K562 (cell line): ENCODE measurements at regions not wholly inside any gene's neighbourhood (a gene's known extent, or its start where the extent isn't known, plus 50 kb on each side); places are given as distances from the start of the nearest gene placed in this dataset.

Experiments used
- HMGN3 ChIP-seq: IDR thresholded peaks from 2 replicates; pipeline ENCODE4 v1.6.1; 2011; ENCODE audit warnings: borderline replicate concordance, low read depth, mild to moderate bottlenecking, mixed read lengths, low read length; ENCODE audit not compliant: insufficient read length; ENCODE audit errors: extremely low read depth
- MBD2 ChIP-seq: sonication (generic); IDR thresholded peaks from 2 replicates; pipeline ENCODE4 v1.6.1; 2016; ENCODE audit warnings: low read depth, borderline replicate concordance
- TF ChIP-seq, protein P1 (sequence below): sonication (generic); formaldehyde crosslinking; IDR thresholded peaks from 2 replicates; pipeline ENCODE4 v1.8.1; 2023; ENCODE audit warnings: mild to moderate bottlenecking, missing genetic modification reagents
- TF ChIP-seq, protein P2 (sequence below): sonication (generic); formaldehyde crosslinking; IDR thresholded peaks from 2 replicates; pipeline ENCODE4 v1.8.0; 2023; ENCODE audit warnings: missing genetic modification reagents, mild to moderate bottlenecking, borderline replicate concordance

DNA sequence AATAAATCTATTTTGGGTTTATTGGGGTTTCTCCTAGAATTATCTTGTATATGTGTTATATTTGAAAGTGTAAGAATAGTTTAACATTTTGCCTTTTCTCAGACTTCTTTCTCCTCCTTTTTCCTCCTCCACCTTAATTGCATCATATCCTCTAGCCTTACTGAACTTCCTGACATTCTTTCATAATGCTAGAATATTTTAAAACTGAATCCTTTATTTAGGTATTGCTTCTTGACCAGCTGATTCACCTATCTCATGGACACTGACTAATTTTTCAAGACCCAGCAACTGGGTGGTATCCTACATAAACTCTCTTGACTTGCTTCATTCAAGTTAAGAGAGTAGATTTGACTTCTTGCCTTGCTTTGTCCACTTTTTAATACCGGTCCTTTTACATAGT is 1508.9 kb downstream of the STIM2 start (continued):
- TF ChIP-seq, protein P1, sequence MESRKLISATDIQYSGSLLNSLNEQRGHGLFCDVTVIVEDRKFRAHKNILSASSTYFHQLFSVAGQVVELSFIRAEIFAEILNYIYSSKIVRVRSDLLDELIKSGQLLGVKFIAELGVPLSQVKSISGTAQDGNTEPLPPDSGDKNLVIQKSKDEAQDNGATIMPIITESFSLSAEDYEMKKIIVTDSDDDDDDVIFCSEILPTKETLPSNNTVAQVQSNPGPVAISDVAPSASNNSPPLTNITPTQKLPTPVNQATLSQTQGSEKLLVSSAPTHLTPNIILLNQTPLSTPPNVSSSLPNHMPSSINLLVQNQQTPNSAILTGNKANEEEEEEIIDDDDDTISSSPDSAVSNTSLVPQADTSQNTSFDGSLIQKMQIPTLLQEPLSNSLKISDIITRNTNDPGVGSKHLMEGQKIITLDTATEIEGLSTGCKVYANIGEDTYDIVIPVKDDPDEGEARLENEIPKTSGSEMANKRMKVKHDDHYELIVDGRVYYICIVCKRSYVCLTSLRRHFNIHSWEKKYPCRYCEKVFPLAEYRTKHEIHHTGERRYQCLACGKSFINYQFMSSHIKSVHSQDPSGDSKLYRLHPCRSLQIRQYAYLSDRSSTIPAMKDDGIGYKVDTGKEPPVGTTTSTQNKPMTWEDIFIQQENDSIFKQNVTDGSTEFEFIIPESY (CRISPR knock-in tag), result no peak
- TF ChIP-seq, protein P2, sequence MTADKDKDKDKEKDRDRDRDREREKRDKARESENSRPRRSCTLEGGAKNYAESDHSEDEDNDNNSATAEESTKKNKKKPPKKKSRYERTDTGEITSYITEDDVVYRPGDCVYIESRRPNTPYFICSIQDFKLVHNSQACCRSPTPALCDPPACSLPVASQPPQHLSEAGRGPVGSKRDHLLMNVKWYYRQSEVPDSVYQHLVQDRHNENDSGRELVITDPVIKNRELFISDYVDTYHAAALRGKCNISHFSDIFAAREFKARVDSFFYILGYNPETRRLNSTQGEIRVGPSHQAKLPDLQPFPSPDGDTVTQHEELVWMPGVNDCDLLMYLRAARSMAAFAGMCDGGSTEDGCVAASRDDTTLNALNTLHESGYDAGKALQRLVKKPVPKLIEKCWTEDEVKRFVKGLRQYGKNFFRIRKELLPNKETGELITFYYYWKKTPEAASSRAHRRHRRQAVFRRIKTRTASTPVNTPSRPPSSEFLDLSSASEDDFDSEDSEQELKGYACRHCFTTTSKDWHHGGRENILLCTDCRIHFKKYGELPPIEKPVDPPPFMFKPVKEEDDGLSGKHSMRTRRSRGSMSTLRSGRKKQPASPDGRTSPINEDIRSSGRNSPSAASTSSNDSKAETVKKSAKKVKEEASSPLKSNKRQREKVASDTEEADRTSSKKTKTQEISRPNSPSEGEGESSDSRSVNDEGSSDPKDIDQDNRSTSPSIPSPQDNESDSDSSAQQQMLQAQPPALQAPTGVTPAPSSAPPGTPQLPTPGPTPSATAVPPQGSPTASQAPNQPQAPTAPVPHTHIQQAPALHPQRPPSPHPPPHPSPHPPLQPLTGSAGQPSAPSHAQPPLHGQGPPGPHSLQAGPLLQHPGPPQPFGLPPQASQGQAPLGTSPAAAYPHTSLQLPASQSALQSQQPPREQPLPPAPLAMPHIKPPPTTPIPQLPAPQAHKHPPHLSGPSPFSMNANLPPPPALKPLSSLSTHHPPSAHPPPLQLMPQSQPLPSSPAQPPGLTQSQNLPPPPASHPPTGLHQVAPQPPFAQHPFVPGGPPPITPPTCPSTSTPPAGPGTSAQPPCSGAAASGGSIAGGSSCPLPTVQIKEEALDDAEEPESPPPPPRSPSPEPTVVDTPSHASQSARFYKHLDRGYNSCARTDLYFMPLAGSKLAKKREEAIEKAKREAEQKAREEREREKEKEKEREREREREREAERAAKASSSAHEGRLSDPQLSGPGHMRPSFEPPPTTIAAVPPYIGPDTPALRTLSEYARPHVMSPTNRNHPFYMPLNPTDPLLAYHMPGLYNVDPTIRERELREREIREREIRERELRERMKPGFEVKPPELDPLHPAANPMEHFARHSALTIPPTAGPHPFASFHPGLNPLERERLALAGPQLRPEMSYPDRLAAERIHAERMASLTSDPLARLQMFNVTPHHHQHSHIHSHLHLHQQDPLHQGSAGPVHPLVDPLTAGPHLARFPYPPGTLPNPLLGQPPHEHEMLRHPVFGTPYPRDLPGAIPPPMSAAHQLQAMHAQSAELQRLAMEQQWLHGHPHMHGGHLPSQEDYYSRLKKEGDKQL (CRISPR knock-in tag), result no peak
- no peak for TF ChIP-seq MBD2
- no peak for TF ChIP-seq HMGN3
